ENCODE measurements at regions not wholly inside any gene's neighbourhood (a gene's known extent, or its start where the extent isn't known, plus 50 kb on each side); places are given as distances from the start of the nearest gene placed in this dataset.

DNA sequence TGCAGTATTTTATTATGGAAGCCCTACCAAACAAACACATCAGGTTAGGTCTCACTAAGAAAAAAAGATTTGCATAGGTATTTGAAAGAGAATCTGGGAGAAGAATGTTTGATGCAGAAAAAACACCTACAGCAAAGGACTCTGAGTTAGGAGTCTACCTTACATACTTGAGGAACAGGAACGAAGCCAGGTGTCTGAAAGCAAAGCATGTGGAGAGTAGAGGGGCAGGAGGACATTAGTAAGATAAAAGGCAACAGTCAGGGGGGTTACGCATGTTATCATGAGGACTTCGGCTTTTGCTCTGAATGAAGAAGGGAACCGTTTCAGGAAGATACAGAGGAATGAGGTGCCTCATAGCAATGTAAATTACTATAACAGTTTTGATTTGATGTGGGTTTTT is 87.9 kb upstream of the PTER start:
- FAIRE-seq, result no peak
- TF ChIP-seq CTCF (IDR thresholded peaks at IDR 0.05; ENCODE audit: insufficient read depth, missing control alignments), result no peak
- DNase-seq (ENCODE audit: insufficient read length, low spot score), result no peak

GRCh38 chr10:16352146-16352545 is 84.7 kb upstream of the PTER start:
- FAIRE-seq, result no peak
- TF ChIP-seq CTCF (IDR thresholded peaks at IDR 0.05; ENCODE audit: insufficient read depth, missing control alignments), result no peak
- no peak for DNase-seq (ENCODE audit: insufficient read length, low spot score)

DNA sequence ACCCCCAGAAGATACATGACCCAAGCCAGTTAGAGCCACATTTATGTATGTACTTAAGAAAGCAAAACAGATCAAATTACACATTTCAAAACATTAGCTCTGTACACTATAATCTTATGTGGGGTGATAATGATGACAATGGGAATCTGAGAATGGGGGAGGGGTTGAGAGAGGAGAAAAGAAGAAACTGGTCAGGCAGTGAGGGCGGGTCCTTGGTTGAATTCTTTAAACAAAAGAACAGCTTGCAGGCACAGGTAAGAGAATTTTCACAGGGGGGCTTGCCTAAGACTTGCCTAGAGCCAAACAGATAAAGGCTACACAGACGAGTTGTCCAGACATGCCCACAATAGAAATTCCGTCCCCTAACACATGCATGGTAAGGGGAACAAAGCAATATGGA is 76.8 kb upstream of the PTER start:
- no peak for TF ChIP-seq CTCF (IDR thresholded peaks at IDR 0.05; ENCODE audit: insufficient read depth, missing control alignments)
- DNase-seq (ENCODE audit: insufficient read length, low spot score) (no peak), FAIRE-seq (no peak)

DNA sequence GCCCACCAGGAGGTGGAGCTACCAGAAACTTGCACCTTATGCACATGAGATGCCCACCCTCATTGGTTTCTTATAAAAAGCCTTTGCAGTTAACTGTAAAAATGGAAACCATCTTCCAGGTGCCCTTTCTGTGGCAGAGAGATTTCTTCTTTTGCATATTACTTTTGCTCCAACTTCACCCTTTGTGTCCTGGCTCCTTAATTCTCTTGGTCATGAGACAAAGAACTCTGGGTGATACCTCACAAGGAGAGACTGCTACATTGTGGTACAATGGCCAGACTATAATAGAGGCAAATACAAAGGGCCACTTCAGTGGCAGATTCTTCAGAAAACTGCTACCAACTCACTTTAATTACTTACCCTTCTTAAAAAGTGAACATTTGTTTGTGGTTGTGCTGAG is 76.4 kb upstream of the PTER start:
- FAIRE-seq (no peak), DNase-seq (ENCODE audit: insufficient read length, low spot score) (no peak)
- TF ChIP-seq CTCF (IDR thresholded peaks at IDR 0.05; ENCODE audit: insufficient read depth, missing control alignments), result no peak

DNA sequence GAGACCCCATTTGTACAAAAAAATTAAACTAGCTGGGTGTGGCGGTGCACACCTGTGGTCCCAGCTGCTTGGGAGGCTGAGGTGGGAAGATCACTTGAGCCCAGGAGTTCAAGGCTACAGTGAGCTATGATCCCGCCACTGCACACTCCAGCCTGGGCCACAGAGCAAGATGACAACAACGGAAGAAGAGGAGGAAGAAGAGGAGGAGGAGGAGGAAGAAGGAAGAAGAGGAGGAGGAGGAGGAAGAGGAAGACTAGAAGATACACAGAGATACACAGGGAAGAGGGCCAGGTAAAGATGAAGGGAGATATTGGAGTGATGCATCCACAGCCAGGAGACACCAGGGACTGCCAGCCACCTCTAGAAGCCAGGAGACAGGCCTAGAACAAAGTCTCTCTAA is 75.7 kb upstream of the PTER start:
- FAIRE-seq (no peak), DNase-seq (ENCODE audit: insufficient read length, low spot score) (no peak)
- TF ChIP-seq CTCF (IDR thresholded peaks at IDR 0.05; ENCODE audit: insufficient read depth, missing control alignments), result no peak

DNA sequence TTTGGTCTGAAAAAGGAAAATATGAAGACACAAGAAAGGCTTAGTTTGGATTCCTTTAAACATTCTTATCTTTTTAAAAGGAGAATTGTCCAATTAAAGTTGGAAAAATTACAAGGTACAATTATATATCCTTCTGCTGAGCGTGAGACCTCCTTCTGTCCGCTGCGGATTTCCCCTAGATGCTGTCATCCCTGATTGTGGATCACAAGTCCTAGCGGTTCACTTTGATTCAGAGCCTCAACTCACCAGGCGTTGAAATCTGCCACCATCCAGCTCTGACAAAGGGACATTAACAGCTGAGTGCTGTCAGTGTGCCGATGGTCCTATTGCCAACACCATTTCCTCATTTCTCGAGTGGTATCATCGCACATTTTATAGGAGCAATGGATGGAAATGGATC is 73.1 kb upstream of the PTER start:
- DNase-seq (ENCODE audit: insufficient read length, low spot score) (no peak), FAIRE-seq (no peak)
- no peak for TF ChIP-seq CTCF (IDR thresholded peaks at IDR 0.05; ENCODE audit: insufficient read depth, missing control alignments)

DNA sequence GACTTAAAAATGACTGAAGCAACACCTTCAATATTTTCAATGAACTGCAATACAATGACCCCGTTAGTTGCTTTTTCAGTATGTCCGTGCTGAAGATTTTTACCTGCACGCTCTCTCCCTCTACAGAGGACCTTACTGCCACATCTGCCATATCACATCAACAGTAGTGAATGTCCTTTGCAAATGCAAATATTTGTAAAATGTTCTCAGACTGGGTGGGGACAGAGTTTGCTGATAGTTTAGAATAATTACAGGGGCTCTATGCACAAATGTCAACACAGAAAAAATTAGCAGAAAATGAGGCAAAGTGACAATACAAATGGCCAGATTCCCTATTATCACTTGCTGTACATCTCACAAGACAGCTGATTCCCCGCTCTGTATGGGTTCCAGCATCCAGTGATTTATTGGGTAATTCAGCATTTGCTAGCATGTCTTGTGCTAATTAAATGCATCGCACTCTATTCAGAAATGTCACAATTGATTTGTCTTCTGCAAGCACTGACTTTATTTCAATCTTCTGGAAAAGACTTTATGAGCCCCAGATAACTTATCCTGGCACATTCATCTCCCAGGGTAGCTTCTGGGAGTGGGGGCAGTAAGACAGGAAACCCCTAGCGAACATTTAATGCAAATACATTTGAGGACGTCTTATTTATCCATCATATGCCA is 69.1 kb upstream of the PTER start:
- FAIRE-seq (no peak), DNase-seq (ENCODE audit: insufficient read length, low spot score) (no peak)
- no peak for TF ChIP-seq CTCF (IDR thresholded peaks at IDR 0.05; ENCODE audit: insufficient read depth, missing control alignments)
